ENCODE measurements at regions not wholly inside any gene's neighbourhood (a gene's known extent, or its start where the extent isn't known, plus 50 kb on each side); places are given as distances from the start of the nearest gene placed in this dataset.
"Not testable (repeated sequence)": the region's sequence is repeated elsewhere in the genome, so short reads cannot be mapped to it uniquely, and the experiment has no call there.

- TF ChIP-seq CTCF (IDR thresholded peaks at IDR 0.05; ENCODE audit: borderline replicate concordance, insufficient read depth, low read depth, low read length): no peak
- no peak overlapping the region for H3K4me3 ChIP-seq (ENCODE audit: low read depth, low read length)
These were observed 300.4 kb downstream of the DLEU7 start for GRCh38 chr13:50543141-50543540.

GRCh38 chr13:50543782-50544181 is 299.7 kb downstream of the DLEU7 start:
- H3K4me3 ChIP-seq (ENCODE audit: low read depth, low read length): no peak overlapping the region

DNA sequence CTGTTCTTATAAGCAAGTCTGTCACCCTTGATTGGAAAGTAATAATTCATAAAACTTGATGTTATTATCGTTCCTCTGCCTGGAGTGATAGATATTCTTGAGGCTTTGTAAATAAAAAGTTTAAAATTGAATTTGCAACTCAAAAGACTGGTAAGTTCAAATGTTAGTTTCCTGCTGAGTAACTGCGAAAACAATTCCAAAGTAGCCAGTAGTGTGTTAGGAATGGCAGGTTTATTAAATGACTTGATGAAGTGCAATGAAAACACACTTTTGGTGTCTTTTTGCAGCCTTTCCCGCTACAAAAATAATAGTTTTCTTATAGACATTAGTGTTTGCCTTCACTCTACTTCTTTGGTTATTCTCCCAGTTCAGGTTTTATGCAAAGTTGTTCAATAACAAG is 299.3 kb downstream of the DLEU7 start:
- no peak overlapping the region for H3K4me3 ChIP-seq (ENCODE audit: low read depth, low read length)
- TF ChIP-seq CTCF (IDR thresholded peaks at IDR 0.05; ENCODE audit: borderline replicate concordance, insufficient read depth, low read depth, low read length): no peak

More at GRCh38 chr13:50543782-50544181, 299.7 kb downstream of the DLEU7 start:
- no peak for TF ChIP-seq CTCF (IDR thresholded peaks at IDR 0.05; ENCODE audit: borderline replicate concordance, insufficient read depth, low read depth, low read length)

DNA sequence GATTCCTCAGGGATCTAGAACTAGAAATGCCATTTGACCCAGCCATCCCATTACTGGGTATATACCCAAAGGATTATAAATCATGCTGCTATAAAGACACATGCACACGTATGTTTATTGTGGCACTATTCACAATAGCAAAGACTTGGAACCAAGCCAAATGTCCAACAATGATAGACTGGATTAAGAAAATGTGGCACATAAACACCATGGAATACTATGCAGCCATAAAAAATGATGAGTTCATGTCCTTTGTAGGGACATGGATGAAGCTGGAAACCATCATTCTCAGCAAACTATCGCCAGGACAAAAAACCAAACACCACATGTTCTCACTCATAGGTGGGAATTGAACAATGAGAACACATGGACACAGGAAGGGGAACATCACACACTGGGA is 296.3 kb downstream of the DLEU7 start:
- H3K4me3 ChIP-seq (ENCODE audit: low read depth, low read length): not testable (repeated sequence)

GRCh38 chr13:50548586-50548985 is 294.9 kb downstream of the DLEU7 start:
- no peak for TF ChIP-seq CTCF (IDR thresholded peaks at IDR 0.05; ENCODE audit: borderline replicate concordance, insufficient read depth, low read depth, low read length)
- no peak overlapping the region for H3K4me3 ChIP-seq (ENCODE audit: low read depth, low read length)

- TF ChIP-seq CTCF (IDR thresholded peaks at IDR 0.05; ENCODE audit: borderline replicate concordance, insufficient read depth, low read depth, low read length): no peak
- H3K4me3 ChIP-seq (ENCODE audit: low read depth, low read length): no peak overlapping the region
These were observed 294.1 kb downstream of the DLEU7 start for GRCh38 chr13:50549221-50549942.

DNA sequence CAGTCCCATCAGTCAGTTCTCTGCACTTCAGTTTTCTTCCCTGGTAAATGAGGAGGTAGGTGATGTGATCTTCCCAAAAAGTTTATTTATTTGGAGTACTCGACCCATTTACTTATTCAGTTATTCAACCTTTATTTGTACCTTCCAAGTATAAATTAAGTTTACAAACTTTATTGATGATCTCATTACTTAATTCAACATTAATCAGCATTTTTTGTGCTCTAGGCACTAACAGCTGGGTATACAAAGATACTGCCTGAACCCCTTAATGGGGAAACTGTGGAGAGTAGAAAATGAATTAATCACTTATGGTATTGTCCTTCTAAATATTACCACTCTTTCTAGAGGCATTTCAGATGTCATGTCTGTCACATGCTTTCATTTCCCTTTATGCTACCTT is 293.3 kb downstream of the DLEU7 start:
- no peak for TF ChIP-seq CTCF (IDR thresholded peaks at IDR 0.05; ENCODE audit: borderline replicate concordance, insufficient read depth, low read depth, low read length)
- no peak overlapping the region for H3K4me3 ChIP-seq (ENCODE audit: low read depth, low read length)
